Right lobe of liver (tissue), 4 donors: ENCODE measurements at regions not wholly inside any gene's neighbourhood (a gene's known extent, or its start where the extent isn't known, plus 50 kb on each side); places are given as distances from the start of the nearest gene placed in this dataset.

Experiments used
- CTCF ChIP-seq, 4 donors: fragments of 200-600 bp in 3 of 4; fragments of 450-650 bp in 1 of 4; IDR thresholded peaks; one replicate each; pipeline versions ENCODE4 v1.5.1 to v1.8.0; 2016 to 2022; ENCODE audit warnings: antibody characterized with exemption in 4 of 4, mild to moderate bottlenecking in 2 of 4
- POLR2A ChIP-seq: fragments of 450-650 bp; IDR thresholded peaks from one replicate; pipeline ENCODE4 v1.6.1; 2017; ENCODE audit warnings: antibody characterized with exemption, mild to moderate bottlenecking
- donor health status: DM: no; HTN: no; CAD: no.
- donor health status: DM: no; HTN: no; CAD: no.
- donor health status: DM: no; HTN: yes; CAD: no.

DNA sequence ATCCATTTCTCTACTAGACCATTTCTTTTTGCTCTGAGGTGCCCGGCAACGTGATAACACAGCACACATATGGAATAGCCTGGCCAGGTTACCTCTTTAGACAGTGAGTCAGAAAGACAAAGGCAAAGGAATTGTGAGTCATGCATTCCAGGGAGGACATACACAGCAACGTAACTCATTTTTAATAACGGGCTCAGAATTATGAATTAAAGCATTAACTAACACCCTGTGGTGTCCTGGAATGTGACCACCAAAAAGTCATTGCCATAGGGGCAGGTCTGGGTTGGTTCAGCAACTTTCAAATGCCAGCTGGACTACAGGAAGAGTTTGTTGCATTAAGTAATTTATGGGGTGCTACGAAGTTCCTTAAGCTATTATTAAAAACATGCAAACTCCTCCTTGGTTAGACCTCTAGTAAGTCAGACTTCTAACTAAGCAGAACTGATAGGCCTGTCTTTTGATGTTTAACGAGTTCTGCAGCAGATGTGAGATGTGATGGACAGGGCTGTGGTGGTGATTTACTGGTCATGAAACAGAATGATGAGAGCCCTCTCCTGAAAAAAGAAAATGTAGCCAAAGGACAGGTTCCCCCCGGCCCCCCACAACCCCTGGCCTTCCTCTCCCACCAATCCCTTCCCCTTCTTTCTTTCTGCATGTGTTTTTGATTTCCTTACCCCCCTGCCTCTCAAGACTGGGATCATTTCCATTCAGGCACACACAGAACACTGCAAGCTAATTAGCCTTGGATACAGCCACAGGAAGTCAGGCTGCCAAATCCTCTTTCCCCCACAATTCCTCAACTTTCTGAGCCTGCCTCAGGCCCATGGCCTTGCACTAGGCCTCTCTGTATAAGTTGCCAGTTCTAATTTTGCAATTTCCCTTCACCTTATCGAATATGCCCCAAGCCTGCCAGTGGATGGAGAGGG is 88.9 kb upstream of the HAO2 start:
- TF ChIP-seq CTCF (IDR thresholded peaks at IDR 0.05) (no peak), POLR2A (no peak)
